Keratinocyte (primary cell): ENCODE measurements at regions not wholly inside any gene's neighbourhood (a gene's known extent, or its start where the extent isn't known, plus 50 kb on each side); places are given as distances from the start of the nearest gene placed in this dataset.

Experiments used
- DNase-seq: peaks from one replicate; pipeline ENCODE4 v3.0.0-alpha.2; 2011; ENCODE audit warnings: low read depth, missing footprints, low spot score
- FAIRE-seq: peaks from 2 replicates; lab custom pipeline; 2011; peaks lifted over from hg19 to GRCh38; lab: Jason Lieb, UNC
- H2AFZ ChIP-seq: 2 replicates; pipeline ENCODE4 v1.6.0; 2012; ENCODE audit warnings: low read length, control low read depth, inconsistent platforms; ENCODE audit not compliant: control insufficient read depth
- H3K27ac ChIP-seq: 2 replicates; pipeline ENCODE4 v1.5.1; 2011; ENCODE audit warnings: low read length; ENCODE audit not compliant: control insufficient read depth, insufficient read depth
- H3K27me3 ChIP-seq: 3 replicates; pipeline ENCODE4 v1.6.0; 2011; ENCODE audit warnings: low read length; ENCODE audit not compliant: control insufficient read depth, insufficient read depth; ENCODE audit errors: extremely low read depth
- H3K36me3 ChIP-seq, 2 experiments: 2 replicates in 1 of 2; 3 replicates in 1 of 2; pipeline ENCODE4 v1.5.1; 2011; ENCODE audit warnings: low read length in 2 of 2, mild to moderate bottlenecking in 1 of 2; ENCODE audit not compliant: control insufficient read depth in 2 of 2, insufficient read depth in 2 of 2; ENCODE audit errors: extremely low read depth in 1 of 2
- H3K4me1 ChIP-seq: 3 replicates; pipeline ENCODE4 v1.5.1; 2011; ENCODE audit warnings: low read length; ENCODE audit not compliant: control insufficient read depth, insufficient read depth; ENCODE audit errors: extremely low read depth
- H3K4me2 ChIP-seq: 3 replicates; pipeline ENCODE4 v1.6.0; 2011; ENCODE audit warnings: low read depth, low read length; ENCODE audit not compliant: control insufficient read depth, insufficient read depth; ENCODE audit errors: extremely low read depth
- H3K4me3 ChIP-seq, 3 experiments: fragments of 200-600 bp in 1 of 3; sonication (generic) in 1 of 3; 2 replicates in 2 of 3; 3 replicates in 1 of 3; pipeline ENCODE4 v1.5.1; 2011 to 2016; ENCODE audit warnings: low read length in 3 of 3, mild to moderate bottlenecking in 3 of 3, control low read depth in 2 of 3, inconsistent platforms in 1 of 3, low read depth in 1 of 3, mixed read lengths in 1 of 3, mixed run types in 1 of 3, moderate library complexity in 1 of 3; ENCODE audit not compliant: control insufficient read depth in 2 of 3, insufficient read depth in 2 of 3; ENCODE audit errors: extremely low read depth in 1 of 3
- H3K79me2 ChIP-seq: 2 replicates; pipeline ENCODE4 v1.6.0; 2012; ENCODE audit warnings: low read length; ENCODE audit not compliant: control insufficient read depth, insufficient read depth
- H3K9ac ChIP-seq: 3 replicates; pipeline ENCODE4 v1.6.0; 2011; ENCODE audit warnings: low read length; ENCODE audit not compliant: control insufficient read depth, insufficient read depth; ENCODE audit errors: extremely low read depth
- H3K9me1 ChIP-seq: 3 replicates; pipeline ENCODE4 v1.6.0; 2011; ENCODE audit warnings: low read length; ENCODE audit not compliant: control insufficient read depth, insufficient read depth; ENCODE audit errors: extremely low read depth
- H3K9me3 ChIP-seq: 2 replicates; pipeline ENCODE4 v1.5.1; 2012; ENCODE audit warnings: low read depth, low read length; ENCODE audit not compliant: control insufficient read depth
- H4K20me1 ChIP-seq: 3 replicates; pipeline ENCODE4 v1.6.0; 2011; ENCODE audit warnings: low read length; ENCODE audit not compliant: control insufficient read depth, insufficient read depth; ENCODE audit errors: extremely low read depth
- EZH2 ChIP-seq: IDR thresholded peaks from one replicate; pipeline ENCODE4 v1.6.1; 2012; ENCODE audit warnings: inconsistent platforms, mild to moderate bottlenecking, low read length, moderate library complexity
- dilution Hi-C: fragments of 300-500 bp; cut with MboI; formaldehyde crosslinking; loops from one replicate; pipeline ENCODE4 v1.7.0; 2020; ENCODE audit warnings: low sequenced_read_pairs; ENCODE audit not compliant: extremely low pct_ligation_motif_present
- TF ChIP-seq, protein P1 (sequence below), 3 experiments: IDR thresholded peaks in 1 of 3; conservative IDR thresholded peaks in 1 of 3; optimal IDR thresholded peaks in 1 of 3; 2 replicates in 2 of 3; 3 replicates in 1 of 3; pipeline versions ENCODE3 to v1.5.1; 2011; ENCODE audit warnings: low read length in 3 of 3, mild to moderate bottlenecking in 3 of 3, moderate library complexity in 2 of 3, control low read depth in 1 of 3, inconsistent platforms in 1 of 3; ENCODE audit not compliant: insufficient read depth in 2 of 3; ENCODE audit errors: extremely low read depth in 1 of 3

DNA sequence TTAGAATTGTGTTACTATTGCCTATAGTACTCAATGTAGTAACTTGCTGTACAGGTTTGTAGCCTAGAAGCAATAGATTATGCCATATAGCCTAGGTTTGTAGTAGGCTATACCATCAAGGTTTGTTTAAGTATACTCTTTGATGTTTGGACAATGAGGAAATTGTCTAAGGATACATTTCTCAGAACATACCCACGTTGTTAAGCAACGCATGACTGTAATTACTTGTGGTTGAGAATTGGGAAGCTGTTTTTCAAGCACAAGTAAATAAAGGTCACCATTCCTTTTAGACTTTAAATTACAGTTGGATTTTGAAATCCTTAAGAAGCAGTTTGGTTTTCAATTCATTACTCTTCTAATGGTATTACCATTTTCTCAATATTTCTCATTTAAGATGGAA is 89.8 kb upstream of the KCNH7 start:
- peak; percentile 41 for FAIRE-seq
- Histone ChIP-seq H3K27ac (no peak overlapping the region), H3K79me2 (no peaks in the 10 kb centered on the region), H4K20me1 (no peaks in the 10 kb centered on the region), H3K27me3 (no peaks in the 10 kb centered on the region), H2AFZ (no peak overlapping the region), H3K36me3 (no peaks in the 10 kb centered on the region), H3K4me1 (peaks cover 23% of the 10 kb centered on the region), H3K9me1 (no peaks in the 10 kb centered on the region), H3K4me2 (no peak overlapping the region), H3K9me3 (no peaks in the 10 kb centered on the region), H3K9ac (no peak overlapping the region), H3K4me3 (no peak overlapping the region)
- no peak for DNase-seq
- TF ChIP-seq, protein P1, sequence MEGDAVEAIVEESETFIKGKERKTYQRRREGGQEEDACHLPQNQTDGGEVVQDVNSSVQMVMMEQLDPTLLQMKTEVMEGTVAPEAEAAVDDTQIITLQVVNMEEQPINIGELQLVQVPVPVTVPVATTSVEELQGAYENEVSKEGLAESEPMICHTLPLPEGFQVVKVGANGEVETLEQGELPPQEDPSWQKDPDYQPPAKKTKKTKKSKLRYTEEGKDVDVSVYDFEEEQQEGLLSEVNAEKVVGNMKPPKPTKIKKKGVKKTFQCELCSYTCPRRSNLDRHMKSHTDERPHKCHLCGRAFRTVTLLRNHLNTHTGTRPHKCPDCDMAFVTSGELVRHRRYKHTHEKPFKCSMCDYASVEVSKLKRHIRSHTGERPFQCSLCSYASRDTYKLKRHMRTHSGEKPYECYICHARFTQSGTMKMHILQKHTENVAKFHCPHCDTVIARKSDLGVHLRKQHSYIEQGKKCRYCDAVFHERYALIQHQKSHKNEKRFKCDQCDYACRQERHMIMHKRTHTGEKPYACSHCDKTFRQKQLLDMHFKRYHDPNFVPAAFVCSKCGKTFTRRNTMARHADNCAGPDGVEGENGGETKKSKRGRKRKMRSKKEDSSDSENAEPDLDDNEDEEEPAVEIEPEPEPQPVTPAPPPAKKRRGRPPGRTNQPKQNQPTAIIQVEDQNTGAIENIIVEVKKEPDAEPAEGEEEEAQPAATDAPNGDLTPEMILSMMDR (optimal IDR thresholded peaks at IDR 0.05 in 1 of 3, IDR thresholded peaks at IDR 0.05 in 1 of 3, conservative IDR thresholded peaks at IDR 0.05 in 1 of 3; ENCODE audit: extremely low read depth in 1 of 3, insufficient read depth in 2 of 3, low read length in 3 of 3): no peak
- no peak for TF ChIP-seq EZH2
- dilution Hi-C loops: no loop called here

DNA sequence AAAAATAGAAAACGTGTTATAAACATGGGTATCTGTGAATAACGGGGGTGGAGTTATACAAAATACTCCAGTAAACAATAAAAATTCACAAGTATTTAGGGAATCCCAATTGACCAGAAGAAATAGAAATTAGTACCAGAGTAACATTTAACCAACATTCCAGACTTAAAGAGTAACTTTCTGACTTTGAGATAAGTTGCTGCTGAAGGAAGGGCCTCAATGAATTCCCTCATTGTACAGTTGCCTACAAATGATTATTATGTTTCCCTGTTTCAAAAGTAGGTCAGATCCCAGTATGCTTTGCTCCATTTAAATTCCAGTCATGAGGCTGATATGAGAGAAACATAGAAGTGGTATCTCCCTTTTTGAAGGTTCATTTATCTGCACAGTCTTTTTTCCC is 88.3 kb upstream of the KCNH7 start:
- peak overlapping the region; percentile 68 for H3K4me2 ChIP-seq

More for the DNA sequence above, 88.3 kb upstream of the KCNH7 start:
- dilution Hi-C loops: no loop called here
- Histone ChIP-seq H3K27ac (peak overlapping the region; percentile 63), H3K79me2 (no peaks in the 10 kb centered on the region), H2AFZ (peak overlapping the region; percentile 37), H3K9ac (peak overlapping the region; percentile 12), H3K4me1 (peaks cover 23% of the 10 kb centered on the region), H3K27me3 (no peaks in the 10 kb centered on the region), H3K36me3 (no peaks in the 10 kb centered on the region), H4K20me1 (no peaks in the 10 kb centered on the region), H3K9me1 (no peaks in the 10 kb centered on the region), H3K9me3 (no peaks in the 10 kb centered on the region), H3K4me3 (no peak overlapping the region)
- FAIRE-seq (no peak), DNase-seq (no peak)
- no peak for TF ChIP-seq EZH2
- TF ChIP-seq, protein P1 (optimal IDR thresholded peaks at IDR 0.05 in 1 of 3, IDR thresholded peaks at IDR 0.05 in 1 of 3, conservative IDR thresholded peaks at IDR 0.05 in 1 of 3; ENCODE audit: extremely low read depth in 1 of 3, insufficient read depth in 2 of 3, low read length in 3 of 3): no peak
